H1 (cell line): ENCODE measurements at regions not wholly inside any gene's neighbourhood (a gene's known extent, or its start where the extent isn't known, plus 50 kb on each side); places are given as distances from the start of the nearest gene placed in this dataset.

Source experiments
- CTCF ChIA-PET: fragments of 300-600 bp; sonication (Branson Sonifier 250); formaldehyde crosslinking; loops from one replicate; lab custom pipeline; 2021; ENCODE audit not compliant: partially characterized antibody; lab: Charles Lee
- POLR2A ChIA-PET: fragments of 300-600 bp; sonication (Branson Sonifier 250); formaldehyde crosslinking; loops from one replicate; lab custom pipeline; 2021; ENCODE audit warnings: inconsistent platforms; ENCODE audit not compliant: partially characterized antibody; lab: Charles Lee
- DNase-seq, 2 experiments: peaks; one replicate each; pipeline versions ENCODE4 v3.0.0 to v3.0.0-alpha.2; 2010 to 2022; ENCODE audit warnings: low spot score in 2 of 2, low read depth in 1 of 2, mixed read lengths in 1 of 2
- FAIRE-seq: peaks from 2 replicates; lab custom pipeline; 2011; peaks lifted over from hg19 to GRCh38; lab: Jason Lieb, UNC
- H2AFZ ChIP-seq: 2 replicates; pipeline ENCODE4 v1.8.1; 2012; ENCODE audit warnings: low read length, inconsistent platforms
- H2AK5ac ChIP-seq: 2 replicates; pipeline ENCODE4 v1.6.1; 2013; ENCODE audit warnings: low read depth, low read length
- H2BK120ac ChIP-seq: replicated peaks from 2 replicates; pipeline ENCODE3; 2013; ENCODE audit warnings: low read depth, low read length, inconsistent platforms
- H2BK12ac ChIP-seq: 2 replicates; pipeline ENCODE4 v1.6.1; 2013; ENCODE audit warnings: low read depth, low read length
- H2BK15ac ChIP-seq: 2 replicates; pipeline ENCODE4 v1.6.1; 2013; ENCODE audit warnings: low read length
- H2BK20ac ChIP-seq: 2 replicates; pipeline ENCODE4 v1.6.1; 2013; ENCODE audit warnings: low read length
- H2BK5ac ChIP-seq: 2 replicates; pipeline ENCODE4 v1.6.1; 2013; ENCODE audit warnings: low read depth, low read length
- H3K14ac ChIP-seq: 2 replicates; pipeline ENCODE4 v1.6.1; 2013; ENCODE audit warnings: inconsistent platforms; ENCODE audit not compliant: insufficient read length
- H3K18ac ChIP-seq: 2 replicates; pipeline ENCODE4 v1.6.1; 2013; ENCODE audit warnings: low read length; ENCODE audit errors: extremely low read depth
- H3K23ac ChIP-seq: 2 replicates; pipeline ENCODE4 v1.6.1; 2013; ENCODE audit warnings: inconsistent platforms; ENCODE audit not compliant: insufficient read length
- H3K23me2 ChIP-seq: 2 replicates; pipeline ENCODE4 v1.6.1; 2013; ENCODE audit warnings: low read depth, low read length
- H3K27ac ChIP-seq: 2 replicates; pipeline ENCODE4 v1.6.1; 2011; ENCODE audit warnings: low read depth, low read length, inconsistent platforms
- H3K27me3 ChIP-seq, 4 experiments: replicated peaks in 1 of 4; 1 replicate in 1 of 4; 2 replicates in 3 of 4; pipeline versions ENCODE4 v1.6.1 to v1.8.1; 2011 to 2013; ENCODE audit warnings: low read length in 3 of 4, mild to moderate bottlenecking in 3 of 4, inconsistent platforms in 2 of 4, mixed read lengths in 2 of 4, moderate library complexity in 1 of 4; ENCODE audit not compliant: control insufficient read depth in 3 of 4, insufficient read depth in 3 of 4; ENCODE audit errors: extremely low read depth in 1 of 4
- H3K36me3 ChIP-seq, 4 experiments: 2 replicates each; pipeline versions ENCODE4 v1.6.1 to v1.8.1; 2011 to 2013; ENCODE audit warnings: mild to moderate bottlenecking in 4 of 4, low read length in 3 of 4, moderate library complexity in 2 of 4, control low read depth in 1 of 4, inconsistent platforms in 1 of 4; ENCODE audit not compliant: insufficient read depth in 4 of 4, control insufficient read depth in 2 of 4
- H3K4ac ChIP-seq: replicated peaks from 2 replicates; pipeline ENCODE3; 2013; ENCODE audit warnings: low read length, low read depth, mixed read lengths, inconsistent platforms; ENCODE audit not compliant: insufficient read length
- H3K4me1 ChIP-seq, 4 experiments: replicated peaks in 1 of 4; 1 replicate in 1 of 4; 2 replicates in 3 of 4; pipeline versions ENCODE4 v1.6.1 to v1.8.1; 2011 to 2013; ENCODE audit warnings: low read length in 3 of 4, inconsistent platforms in 2 of 4, mixed read lengths in 1 of 4; ENCODE audit not compliant: insufficient read depth in 4 of 4, control insufficient read depth in 3 of 4
- H3K4me2 ChIP-seq, 2 experiments: 2 replicates each; pipeline versions ENCODE4 v1.6.1 to v1.8.1; 2011 to 2013; ENCODE audit warnings: low read depth in 2 of 2, low read length in 2 of 2, control low read depth in 1 of 2, inconsistent platforms in 1 of 2, mild to moderate bottlenecking in 1 of 2; ENCODE audit not compliant: insufficient read depth in 1 of 2
- H3K4me3 ChIP-seq, 4 experiments: fragments of 200-600, 300-600 bp in 1 of 4; sonication (generic), shearing (Covaris generic), sonication (Bioruptor Twin) in 1 of 4; 2 replicates each; pipeline versions ENCODE4 v1.5.1 to v1.8.1; 2011 to 2016; ENCODE audit warnings: low read length in 4 of 4, low read depth in 3 of 4, control low read depth in 2 of 4, inconsistent platforms in 2 of 4, mild to moderate bottlenecking in 2 of 4, mixed read lengths in 1 of 4, moderate library complexity in 1 of 4; ENCODE audit not compliant: insufficient read depth in 2 of 4; ENCODE audit errors: extremely low read depth in 1 of 4
- H3K56ac ChIP-seq: replicated peaks from 2 replicates; pipeline ENCODE3; 2013; ENCODE audit warnings: low read depth, mild to moderate bottlenecking, mixed read lengths, low read length, inconsistent platforms; ENCODE audit not compliant: insufficient read length
- H3K79me1 ChIP-seq: 2 replicates; pipeline ENCODE4 v1.6.1; 2013; ENCODE audit warnings: low read depth, low read length, control low read depth
- H3K79me2 ChIP-seq, 2 experiments: 2 replicates each; pipeline versions ENCODE4 v1.6.1 to v1.8.1; 2012 to 2013; ENCODE audit warnings: low read length in 2 of 2, mild to moderate bottlenecking in 2 of 2, inconsistent platforms in 1 of 2; ENCODE audit not compliant: insufficient read depth in 2 of 2, control insufficient read depth in 1 of 2
- H3K9ac ChIP-seq, 4 experiments: replicated peaks in 1 of 4; 1 replicate in 1 of 4; 2 replicates in 3 of 4; pipeline versions ENCODE4 v1.6.1 to v1.8.1; 2011 to 2013; ENCODE audit warnings: low read depth in 3 of 4, low read length in 3 of 4, control low read depth in 2 of 4, mild to moderate bottlenecking in 2 of 4, moderate library complexity in 2 of 4, inconsistent platforms in 1 of 4; ENCODE audit errors: extremely low read depth in 1 of 4
- H3K9me3 ChIP-seq, 2 experiments: 2 replicates each; pipeline versions ENCODE4 v1.6.1 to v1.8.1; 2012 to 2013; ENCODE audit warnings: mild to moderate bottlenecking in 2 of 2, moderate library complexity in 2 of 2, control low read depth in 1 of 2, inconsistent platforms in 1 of 2, low read depth in 1 of 2, low read length in 1 of 2, mixed read lengths in 1 of 2; ENCODE audit not compliant: insufficient read depth in 2 of 2
- H4K20me1 ChIP-seq, 2 experiments: replicated peaks in 1 of 2; 2 replicates each; pipeline versions ENCODE3 to v1.8.1; 2011 to 2013; ENCODE audit warnings: inconsistent platforms in 2 of 2, low read length in 2 of 2, mild to moderate bottlenecking in 1 of 2; ENCODE audit not compliant: insufficient read depth in 2 of 2, control insufficient read depth in 1 of 2
- H4K5ac ChIP-seq: 2 replicates; pipeline ENCODE4 v1.6.1; 2013; ENCODE audit warnings: low read length, low read depth, mixed read lengths, inconsistent platforms; ENCODE audit not compliant: insufficient read length
- H4K8ac ChIP-seq: 2 replicates; pipeline ENCODE4 v1.8.0; 2013; ENCODE audit warnings: mild to moderate bottlenecking, moderate library complexity, low read length, inconsistent platforms; ENCODE audit not compliant: insufficient read depth; ENCODE audit errors: extremely low read depth
- H4K91ac ChIP-seq: replicated peaks from 2 replicates; pipeline ENCODE3; 2013; ENCODE audit warnings: low read length, mixed read lengths, inconsistent platforms; ENCODE audit not compliant: insufficient read length
- CHD1 ChIP-seq: IDR thresholded peaks from 2 replicates; pipeline ENCODE4 v1.6.1; 2012; ENCODE audit warnings: low read depth, low read length, improper control_type of control experiment
- CTBP2 ChIP-seq: IDR thresholded peaks from 2 replicates; pipeline ENCODE4 v1.7.0; 2011; ENCODE audit warnings: borderline replicate concordance, mild to moderate bottlenecking, moderate library complexity, mixed read lengths, low read length; ENCODE audit not compliant: insufficient read depth, insufficient read length
- EP300 ChIP-seq, 2 experiments: IDR thresholded peaks; 1 replicate in 1 of 2; 2 replicates in 1 of 2; pipeline ENCODE4 v1.6.1; 2011 to 2012; ENCODE audit warnings: low read depth in 2 of 2, low read length in 2 of 2, mild to moderate bottlenecking in 2 of 2, borderline replicate concordance in 1 of 2, inconsistent platforms in 1 of 2, moderate library complexity in 1 of 2
- EZH2 ChIP-seq: fragments of 200-600 bp; sonication (generic); IDR thresholded peaks from 2 replicates; pipeline ENCODE4 v1.7.1; 2012; ENCODE audit warnings: low read depth, mild to moderate bottlenecking, moderate library complexity, low read length, inconsistent platforms; ENCODE audit not compliant: severe bottlenecking
- KDM1A ChIP-seq: fragments of 200-600, 300-600 bp; sonication (generic); IDR thresholded peaks from 2 replicates; pipeline ENCODE4 v1.7.1; 2016; ENCODE audit warnings: mild to moderate bottlenecking, low read length, borderline replicate concordance
- NANOG ChIP-seq: IDR thresholded peaks from 2 replicates; pipeline ENCODE4 v1.6.1; 2011; ENCODE audit warnings: low read length, low read depth, mild to moderate bottlenecking, inconsistent platforms; ENCODE audit not compliant: insufficient read depth, poor library complexity, severe bottlenecking
- RAD21 ChIP-seq, 2 experiments: IDR thresholded peaks in 1 of 2; conservative IDR thresholded peaks in 1 of 2; 2 replicates each; pipeline ENCODE4 v1.6.1; 2011; ENCODE audit warnings: low read depth in 2 of 2, low read length in 2 of 2, improper control_type of control experiment in 1 of 2, inconsistent platforms in 1 of 2, mild to moderate bottlenecking in 1 of 2, moderate library complexity in 1 of 2
- RNF2 ChIP-seq: fragments of 200-900, 300-1000 bp; sonication (generic); IDR thresholded peaks from 2 replicates; pipeline ENCODE4 v1.7.1; 2016; ENCODE audit warnings: borderline replicate concordance, low read depth, mild to moderate bottlenecking, antibody characterized with exemption, low read length; ENCODE audit not compliant: poor library complexity, severe bottlenecking; ENCODE audit errors: missing control alignments
- SRF ChIP-seq: IDR thresholded peaks from 2 replicates; pipeline ENCODE4 v1.6.1; 2011; ENCODE audit warnings: mild to moderate bottlenecking, low read depth, low read length, moderate library complexity
- TAF1 ChIP-seq: IDR thresholded peaks from 2 replicates; pipeline ENCODE4 v1.6.1; 2011; ENCODE audit warnings: mild to moderate bottlenecking, low read depth, low read length
- TEAD4 ChIP-seq: IDR thresholded peaks from 2 replicates; pipeline ENCODE4 v1.6.1; 2012; ENCODE audit warnings: low read depth, low read length, inconsistent platforms, mixed read lengths
- USF2 ChIP-seq: IDR thresholded peaks from 2 replicates; pipeline ENCODE4 v1.6.1; 2011; ENCODE audit warnings: low read length, improper control_type of control experiment
- WGBS, 2 experiments: shearing (Covaris generic) in 1 of 2; methylation state at CpG; one replicate each; pipeline versions ENCODE4 v1.1.6 to v1.1.7; 2013 to 2015; ENCODE audit warnings: low lambda C conversion rate in 2 of 2, mixed read lengths in 2 of 2, inconsistent platforms in 1 of 2, low coverage in 1 of 2, missing lambda C conversion rate in 1 of 2; ENCODE audit not compliant: insufficient replicate concordance in 2 of 2, insufficient coverage in 1 of 2, insufficient read length in 1 of 2; ENCODE audit errors: extremely low coverage in 1 of 2, missing lambda C conversion rate in 1 of 2; 5-methylcytosine and 5-hydroxymethylcytosine counted together

GRCh38 chr10:3514691-3515090, 270.3 kb downstream of the KLF6 start:
- H2BK5ac ChIP-seq: no peak overlapping the region
- no peaks in the 10 kb centered on the region for H4K20me1 ChIP-seq
- 74% methylated on average over 7 of the region's 7 CpGs; no CpG with 5 or more reads in 1 of the 2 experiments for WGBS, 2 experiments
- no peak overlapping the region for H3K4me3 ChIP-seq
- H3K14ac ChIP-seq: no peak overlapping the region
- POLR2A ChIA-PET: interaction anchor here (1.6 kb wide), 1 partner anchor 12 kb away, joined by 4 read pairs; no protein-coding TSS in a partner anchor
- no peaks in the 10 kb centered on the region for H3K79me2 ChIP-seq
- no peak overlapping the region for H2AFZ ChIP-seq
- H4K91ac ChIP-seq: no peak overlapping the region
- no peak overlapping the region for H4K8ac ChIP-seq
- H2BK12ac ChIP-seq: no peak overlapping the region
- no peak overlapping the region for H3K9ac ChIP-seq
- H3K23ac ChIP-seq: no peak overlapping the region
- no peak overlapping the region for H3K4me2 ChIP-seq
- no peak overlapping the region for H3K4ac ChIP-seq
- H2AK5ac ChIP-seq: no peak overlapping the region
- FAIRE-seq (no peak), DNase-seq (no peak)
- no peaks in the 10 kb centered on the region for H3K23me2 ChIP-seq
- H2BK20ac ChIP-seq: no peak overlapping the region
- no peak overlapping the region for H3K56ac ChIP-seq
- CTCF ChIA-PET: no interaction called here
- no peak overlapping the region for H2BK15ac ChIP-seq
- H3K79me1 ChIP-seq: no peaks in the 10 kb centered on the region
- H3K9me3 ChIP-seq: no peaks in the 10 kb centered on the region; a peak in 1 of 4 replicates
- H2BK120ac ChIP-seq: no peak overlapping the region
- no peak overlapping the region for H3K18ac ChIP-seq
- H3K4me1 ChIP-seq: no peaks in the 10 kb centered on the region
- H3K27me3 ChIP-seq: no peaks in the 10 kb centered on the region
- H3K27ac ChIP-seq: no peak overlapping the region
- no peak overlapping the region for H4K5ac ChIP-seq
- H3K36me3 ChIP-seq: no peaks in the 10 kb centered on the region
- TF ChIP-seq EZH2 (no peak), TAF1 (no peak), NANOG (no peak), SRF (no peak), KDM1A (no peak), CTBP2 (no peak), CHD1 (no peak), RNF2 (no peak), RAD21 (IDR thresholded peaks at IDR 0.05 in 1 of 2, conservative IDR thresholded peaks at IDR 0.05 in 1 of 2; ENCODE audit: low read depth in 2 of 2, low read length in 2 of 2) (no peak), EP300 (IDR thresholded peaks at IDR 0.05; ENCODE audit: borderline replicate concordance in 1 of 2, low read depth in 2 of 2, low read length in 2 of 2) (no peak), USF2 (no peak), TEAD4 (no peak)
